SK-N-SH treated with all-trans-retinoic acid at 6 μM for 48 hours (cell line): ENCODE measurements at regions not wholly inside any gene's neighbourhood (a gene's known extent, or its start where the extent isn't known, plus 50 kb on each side); places are given as distances from the start of the nearest gene placed in this dataset.

Source experiments
- ARNTL ChIP-seq: fragments of 450-650 bp; formaldehyde crosslinking; IDR thresholded peaks from 2 replicates; pipeline ENCODE4 v1.5.0; 2020; ENCODE audit warnings: low read depth, mild to moderate bottlenecking, moderate library complexity, borderline replicate concordance
- ESRRG ChIP-seq: fragments of 250-450 bp; sonication (Bioruptor Pico); IDR thresholded peaks from 2 replicates; pipeline ENCODE4 v1.6.1; 2021; ENCODE audit warnings: mild to moderate bottlenecking
- GLIS3 ChIP-seq: fragments of 250-450 bp; sonication (Bioruptor Pico); IDR thresholded peaks from 2 replicates; pipeline ENCODE4 v1.5.0; 2020; ENCODE audit warnings: mild to moderate bottlenecking, moderate library complexity
- RARB ChIP-seq: fragments of 250-450 bp; sonication (Bioruptor Pico); IDR thresholded peaks from 2 replicates; pipeline ENCODE4 v1.8.0; 2021; ENCODE audit warnings: mild to moderate bottlenecking, moderate library complexity
- SNAI2 ChIP-seq: fragments of 250-450 bp; sonication (Bioruptor Pico); IDR thresholded peaks from 2 replicates; pipeline ENCODE4 v1.5.0; 2020; ENCODE audit warnings: mild to moderate bottlenecking, moderate library complexity
- ZFP3 ChIP-seq: fragments of 250-450 bp; sonication (Bioruptor Pico); IDR thresholded peaks from 2 replicates; pipeline ENCODE4 v1.5.0; 2020; ENCODE audit warnings: mild to moderate bottlenecking, moderate library complexity
- ZFP30 ChIP-seq: fragments of 450-650 bp; formaldehyde crosslinking; IDR thresholded peaks from 2 replicates; pipeline ENCODE4 v1.5.0; 2022; ENCODE audit warnings: mild to moderate bottlenecking, moderate library complexity
- ZNF565 ChIP-seq: fragments of 450-650 bp; formaldehyde crosslinking; conservative IDR thresholded peaks from 2 replicates; pipeline ENCODE4 v1.5.0; 2020; ENCODE audit warnings: low read depth, mild to moderate bottlenecking, moderate library complexity
- ZNF70 ChIP-seq: fragments of 450-650 bp; formaldehyde crosslinking; IDR thresholded peaks from 2 replicates; pipeline ENCODE4 v1.5.0; 2020; ENCODE audit warnings: mild to moderate bottlenecking, moderate library complexity
- TF ChIP-seq, protein P1 (sequence below): fragments of 250-450 bp; sonication (Bioruptor Pico); IDR thresholded peaks from 2 replicates; pipeline ENCODE4 v1.8.0; 2020; ENCODE audit warnings: mild to moderate bottlenecking, moderate library complexity, borderline replicate concordance
- TF ChIP-seq, protein P2 (sequence below): fragments of 250-450 bp; sonication (Bioruptor Pico); IDR thresholded peaks from 2 replicates; pipeline ENCODE4 v1.5.1; 2021; ENCODE audit warnings: mild to moderate bottlenecking, moderate library complexity
- TF ChIP-seq, protein P3 (sequence below): fragments of 250-450 bp; sonication (Bioruptor Pico); IDR thresholded peaks from 2 replicates; pipeline ENCODE4 v1.8.0; 2021; ENCODE audit warnings: low read depth, mild to moderate bottlenecking, moderate library complexity, borderline replicate concordance

DNA sequence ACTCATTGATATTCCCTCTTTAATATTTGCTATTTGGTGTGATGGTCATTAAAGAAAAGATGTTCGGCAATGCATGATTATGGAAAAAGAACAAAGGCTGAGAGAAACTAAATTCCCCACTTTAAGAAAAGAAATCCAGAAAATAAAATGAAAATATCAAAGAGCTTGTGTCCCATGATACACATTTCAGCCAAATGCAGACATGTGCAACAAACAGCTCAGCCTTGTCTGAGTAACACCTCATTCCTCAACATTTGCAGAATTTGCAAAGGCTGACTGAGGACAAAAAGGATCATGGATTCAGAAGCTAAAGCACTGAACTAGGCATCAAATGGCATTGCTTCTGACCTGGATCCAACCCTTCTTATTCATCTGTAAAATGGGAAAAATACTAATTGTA is 281.0 kb downstream of the RAB28 start:
- TF ChIP-seq RARB (no peak), ESRRG (no peak), ZNF70 (CRISPR knock-in tag) (no peak), ARNTL (CRISPR knock-in tag) (no peak), ZFP30 (CRISPR knock-in tag) (no peak), ZNF565 (CRISPR knock-in tag) (no peak), GLIS3 (CRISPR knock-in tag) (no peak), ZFP3 (CRISPR knock-in tag) (no peak), SNAI2 (CRISPR knock-in tag) (no peak)
- TF ChIP-seq, protein P1, sequence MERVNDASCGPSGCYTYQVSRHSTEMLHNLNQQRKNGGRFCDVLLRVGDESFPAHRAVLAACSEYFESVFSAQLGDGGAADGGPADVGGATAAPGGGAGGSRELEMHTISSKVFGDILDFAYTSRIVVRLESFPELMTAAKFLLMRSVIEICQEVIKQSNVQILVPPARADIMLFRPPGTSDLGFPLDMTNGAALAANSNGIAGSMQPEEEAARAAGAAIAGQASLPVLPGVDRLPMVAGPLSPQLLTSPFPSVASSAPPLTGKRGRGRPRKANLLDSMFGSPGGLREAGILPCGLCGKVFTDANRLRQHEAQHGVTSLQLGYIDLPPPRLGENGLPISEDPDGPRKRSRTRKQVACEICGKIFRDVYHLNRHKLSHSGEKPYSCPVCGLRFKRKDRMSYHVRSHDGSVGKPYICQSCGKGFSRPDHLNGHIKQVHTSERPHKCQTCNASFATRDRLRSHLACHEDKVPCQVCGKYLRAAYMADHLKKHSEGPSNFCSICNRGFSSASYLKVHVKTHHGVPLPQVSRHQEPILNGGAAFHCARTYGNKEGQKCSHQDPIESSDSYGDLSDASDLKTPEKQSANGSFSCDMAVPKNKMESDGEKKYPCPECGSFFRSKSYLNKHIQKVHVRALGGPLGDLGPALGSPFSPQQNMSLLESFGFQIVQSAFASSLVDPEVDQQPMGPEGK (CRISPR knock-in tag): no peak
- TF ChIP-seq, protein P2, sequence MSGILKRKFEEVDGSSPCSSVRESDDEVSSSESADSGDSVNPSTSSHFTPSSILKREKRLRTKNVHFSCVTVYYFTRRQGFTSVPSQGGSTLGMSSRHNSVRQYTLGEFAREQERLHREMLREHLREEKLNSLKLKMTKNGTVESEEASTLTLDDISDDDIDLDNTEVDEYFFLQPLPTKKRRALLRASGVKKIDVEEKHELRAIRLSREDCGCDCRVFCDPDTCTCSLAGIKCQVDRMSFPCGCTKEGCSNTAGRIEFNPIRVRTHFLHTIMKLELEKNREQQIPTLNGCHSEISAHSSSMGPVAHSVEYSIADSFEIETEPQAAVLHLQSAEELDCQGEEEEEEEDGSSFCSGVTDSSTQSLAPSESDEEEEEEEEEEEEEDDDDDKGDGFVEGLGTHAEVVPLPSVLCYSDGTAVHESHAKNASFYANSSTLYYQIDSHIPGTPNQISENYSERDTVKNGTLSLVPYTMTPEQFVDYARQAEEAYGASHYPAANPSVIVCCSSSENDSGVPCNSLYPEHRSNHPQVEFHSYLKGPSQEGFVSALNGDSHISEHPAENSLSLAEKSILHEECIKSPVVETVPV (CRISPR knock-in tag): no peak
- TF ChIP-seq, protein P3, sequence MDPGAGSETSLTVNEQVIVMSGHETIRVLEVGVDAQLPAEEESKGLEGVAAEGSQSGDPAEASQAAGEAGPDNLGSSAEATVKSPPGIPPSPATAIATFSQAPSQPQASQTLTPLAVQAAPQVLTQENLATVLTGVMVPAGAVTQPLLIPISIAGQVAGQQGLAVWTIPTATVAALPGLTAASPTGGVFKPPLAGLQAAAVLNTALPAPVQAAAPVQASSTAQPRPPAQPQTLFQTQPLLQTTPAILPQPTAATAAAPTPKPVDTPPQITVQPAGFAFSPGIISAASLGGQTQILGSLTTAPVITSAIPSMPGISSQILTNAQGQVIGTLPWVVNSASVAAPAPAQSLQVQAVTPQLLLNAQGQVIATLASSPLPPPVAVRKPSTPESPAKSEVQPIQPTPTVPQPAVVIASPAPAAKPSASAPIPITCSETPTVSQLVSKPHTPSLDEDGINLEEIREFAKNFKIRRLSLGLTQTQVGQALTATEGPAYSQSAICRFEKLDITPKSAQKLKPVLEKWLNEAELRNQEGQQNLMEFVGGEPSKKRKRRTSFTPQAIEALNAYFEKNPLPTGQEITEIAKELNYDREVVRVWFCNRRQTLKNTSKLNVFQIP: no peak
